Heart left ventricle (tissue), 13 donors: ENCODE measurements at regions not wholly inside any gene's neighbourhood (a gene's known extent, or its start where the extent isn't known, plus 50 kb on each side); places are given as distances from the start of the nearest gene placed in this dataset.

Source experiments
- CTCF ChIP-seq, 12 donors: fragments of 200-600 bp; sonication (generic) in 4 of 12; IDR thresholded peaks; one replicate each; pipeline versions ENCODE4 v1.5.0 to v1.8.0; 2018 to 2022; ENCODE audit warnings: antibody characterized with exemption in 12 of 12, mild to moderate bottlenecking in 5 of 12
- POLR2A ChIP-seq, 2 donors: fragments of 450-650 bp; IDR thresholded peaks; one replicate each; pipeline ENCODE4 v1.6.1; 2017; ENCODE audit warnings: antibody characterized with exemption in 2 of 2, mild to moderate bottlenecking in 2 of 2, moderate library complexity in 2 of 2
- donor health status: ischemic (EF 13 %, LVEDD 7.1; RV severe dilation, severe dysfunction).
- donor health status: DM: no; HTN: yes; CAD: no.
- donor health status: DM: no; HTN: no; CAD: no.
- donor health status: ischemic (EF 25% LVEDD 6.9; RV normal size, moderate dysfunction).
- donor health status: ischemic (EF 25% LVEDD 5.7; RV mildly dilated, moderate dysfunction).
- donor health status: ischemic (EF 35%, LVEDD 5.7; RV mildly dilated, moderate dysfunction).
- donor health status: nonischemic (EF 11% LVEDD 7.7; RV severe dilation, severe dysfunction).
- donor health status: DM: yes; HTN: yes; CAD: no.
- donor health status: PGD.
- donor health status: ischemic (EF 29% LVEDD 5.4; RV normal size, mild dysfunction).
- donor health status: nonischemic (EF 23%, LVEDD 6.1; RV moderate dilation, normal function).

- TF ChIP-seq CTCF (IDR thresholded peaks at IDR 0.05): no peak
- no peak for TF ChIP-seq POLR2A (IDR thresholded peaks at IDR 0.05)
Measured at GRCh38 chr12:105672121-105672975, 341.9 kb downstream of the C12orf75 start.
